ACHN (cell line): ENCODE measurements at regions not wholly inside any gene's neighbourhood (a gene's known extent, or its start where the extent isn't known, plus 50 kb on each side); places are given as distances from the start of the nearest gene placed in this dataset.

Experiments
- DNase-seq: peaks from one replicate; pipeline ENCODE4 v3.0.0-alpha.2; 2015
- in situ Hi-C: cut with HindIII; loops from 2 replicates; pipeline ENCODE4 v1.10.0; 2017; ENCODE audit warnings: low sequenced_read_pairs, low pct_ligation_motif_present, low pct_unique_long_range_greater_than_20kb

GRCh38 chr1:94329276-94329675, 88.9 kb upstream of the ABCD3 start:
- in situ Hi-C loops: no loop called here
- DNase-seq: no peak

- DNase-seq: peak; percentile 69
- in situ Hi-C loops: no loop called here
Observed at GRCh38 chr1:94327001-94327690, 89.8 kb upstream of the ARHGAP29 start.

GRCh38 chr1:94326329-94326728, 88.9 kb upstream of the ARHGAP29 start:
- in situ Hi-C loops: no loop called here
- DNase-seq: no peak

GRCh38 chr1:94325377-94326302, 88.3 kb upstream of the ARHGAP29 start:
- DNase-seq: peak; percentile 89
- in situ Hi-C loops: no loop called here

DNA sequence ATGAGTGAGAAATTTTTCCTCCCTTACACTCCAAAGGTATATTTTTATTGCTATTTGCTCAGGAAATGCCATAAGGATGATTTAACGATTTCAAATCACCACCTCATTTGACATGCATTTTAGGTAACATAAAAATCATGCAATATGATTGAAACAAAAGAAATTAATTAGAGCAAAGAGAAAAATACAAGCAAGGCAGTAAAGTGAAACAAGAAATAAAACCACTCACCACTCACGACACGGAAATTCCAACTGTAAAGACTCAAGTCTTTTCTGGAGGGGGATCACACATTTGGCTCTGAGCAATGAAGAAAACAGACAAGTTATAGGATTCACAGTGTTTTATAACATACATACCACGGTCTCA, 86.8 kb upstream of the ARHGAP29 start:
- DNase-seq: peak; percentile 35

DNA sequence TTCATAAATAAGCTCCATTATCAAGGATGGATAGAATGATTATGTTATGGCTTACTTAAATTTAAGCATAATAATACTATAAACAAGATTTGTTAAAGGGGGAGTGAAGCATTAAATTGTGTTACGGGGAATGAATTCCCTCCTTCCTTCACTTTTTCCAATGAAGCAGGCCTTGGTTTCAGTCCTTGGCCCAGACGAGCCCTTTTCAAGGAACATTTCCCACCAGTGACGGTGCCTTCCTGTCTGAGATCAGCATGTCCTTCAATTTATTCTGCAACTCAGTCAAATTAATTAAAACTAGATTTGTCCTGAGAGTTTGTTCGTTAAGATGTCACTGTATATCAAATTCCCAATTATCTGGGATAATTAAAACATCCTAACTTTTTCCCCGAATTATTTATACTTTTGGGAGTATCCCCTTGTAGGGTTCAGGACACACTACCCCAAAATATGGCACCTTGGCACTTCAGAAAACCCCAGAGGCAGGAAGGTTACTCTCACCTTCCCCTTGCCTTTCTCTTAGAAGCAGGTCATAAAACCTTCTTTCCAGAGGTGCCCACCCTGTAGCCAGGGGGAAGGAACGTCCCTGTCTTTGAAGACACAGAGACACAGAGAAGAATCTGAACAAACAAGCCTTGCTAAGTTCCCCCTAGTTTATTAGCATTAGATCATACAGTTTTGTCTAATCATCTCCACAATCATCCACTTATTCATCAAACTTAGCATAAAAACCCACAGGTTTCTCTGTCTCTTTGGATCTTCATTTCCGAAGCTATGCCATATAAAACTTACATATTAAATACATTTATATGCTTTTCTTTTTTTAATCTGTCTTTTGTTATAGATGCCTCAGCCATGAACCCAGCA, 86.2 kb upstream of the ARHGAP29 start:
- no peak for DNase-seq
- in situ Hi-C loops: no loop called here

More for the DNA sequence above, 86.8 kb upstream of the ARHGAP29 start:
- in situ Hi-C loops: no loop called here

DNA sequence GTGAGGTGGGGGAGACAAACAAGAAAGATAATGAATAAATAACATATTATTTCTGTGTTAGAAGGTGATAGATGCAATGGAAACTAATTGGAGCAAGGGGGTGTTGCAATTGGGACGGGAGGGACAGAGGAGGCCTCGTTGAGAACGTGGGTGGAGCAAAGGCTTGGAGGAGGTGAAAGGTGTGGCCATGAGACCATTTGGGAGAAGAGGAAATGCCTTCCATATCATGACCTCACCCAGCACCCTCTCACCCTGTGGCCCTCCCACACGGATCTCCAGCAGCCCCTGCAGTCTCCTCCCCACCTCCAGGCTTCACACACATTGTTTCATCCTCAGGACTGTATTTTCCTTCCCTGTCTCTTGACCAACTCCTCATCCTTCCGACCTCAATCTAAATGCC, 85.3 kb upstream of the ARHGAP29 start:
- DNase-seq: peak; percentile 88
- in situ Hi-C loops: no loop called here

DNA sequence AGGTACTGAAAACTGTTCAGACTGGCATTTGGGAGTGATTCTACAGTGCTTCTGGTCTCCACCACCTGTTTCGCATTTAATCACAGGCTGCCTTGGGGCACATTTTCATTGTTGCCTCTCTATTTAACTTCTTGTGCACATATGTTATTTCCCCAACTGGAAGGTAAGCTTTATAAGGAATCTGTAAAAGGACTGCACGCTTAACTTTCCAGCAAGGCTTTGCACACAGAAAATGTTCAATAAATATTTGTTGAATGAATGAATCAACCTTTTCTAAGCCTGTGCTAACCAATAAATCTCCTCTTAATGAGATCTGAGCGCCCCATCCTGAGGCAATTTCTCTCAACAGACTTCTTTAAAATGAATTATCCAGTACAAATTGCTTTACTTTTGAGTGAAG, 84.3 kb upstream of the ARHGAP29 start:
- in situ Hi-C loops: no loop called here
- DNase-seq: no peak

GRCh38 chr1:94319319-94320102, 82.1 kb upstream of the ARHGAP29 start:
- in situ Hi-C loops: loop anchor here (10.0 kb wide), 1 partner anchor 75 kb away; no protein-coding TSS in a partner anchor
- DNase-seq: no peak

GRCh38 chr1:94318505-94319030, 81.2 kb upstream of the ARHGAP29 start:
- in situ Hi-C loops: loop anchor here (10.0 kb wide), 1 partner anchor 74 kb away; no protein-coding TSS in a partner anchor
- no peak for DNase-seq

GRCh38 chr1:94317790-94318188, 80.4 kb upstream of the ARHGAP29 start:
- in situ Hi-C loops: loop anchor here (10.0 kb wide), 1 partner anchor 73 kb away; no protein-coding TSS in a partner anchor
- DNase-seq: no peak

DNA sequence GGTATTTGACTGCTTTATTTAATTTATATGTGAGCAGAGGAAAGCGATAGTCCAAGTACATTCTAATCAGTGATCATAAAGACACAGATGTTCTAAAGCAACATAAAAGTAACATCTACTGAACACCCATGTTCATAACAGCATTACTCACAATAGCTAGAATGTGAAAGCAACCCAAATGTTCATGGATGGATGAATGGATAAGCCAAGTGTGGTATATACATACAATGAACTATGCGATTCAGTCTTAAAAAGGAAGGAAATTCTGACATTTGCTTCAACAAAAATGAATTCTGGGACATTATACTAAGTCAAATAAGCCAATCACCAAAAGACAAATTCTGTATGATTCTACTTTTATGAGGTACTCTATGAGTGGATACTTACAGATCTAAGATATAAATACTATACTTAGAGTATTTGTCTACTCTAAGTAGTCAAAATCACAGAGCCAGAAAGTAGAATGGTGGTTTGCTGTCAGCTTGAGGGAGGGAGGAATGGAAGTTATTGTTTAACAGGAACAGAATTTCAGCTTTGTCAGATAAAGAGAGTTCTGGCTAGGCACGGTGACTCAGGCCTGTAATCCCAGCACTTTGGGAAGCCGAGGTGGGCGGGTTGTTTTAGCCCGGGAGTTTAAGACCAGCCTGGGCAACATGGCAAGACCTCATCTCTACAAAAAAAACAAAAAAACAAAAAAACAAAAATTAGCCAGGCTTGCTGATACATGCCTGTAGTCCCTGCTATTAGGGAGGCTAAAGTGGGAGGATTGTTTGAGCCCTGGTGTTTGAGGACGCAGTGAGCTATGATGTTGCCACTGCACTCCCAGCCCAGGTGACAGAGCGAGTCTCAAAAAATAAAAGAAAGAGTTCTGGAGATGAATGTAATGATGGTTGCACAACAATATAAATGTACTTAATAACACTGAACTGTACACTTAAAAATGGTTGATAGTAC, 79.7 kb upstream of the ARHGAP29 start:
- in situ Hi-C loops: loop anchor here (10.0 kb wide), 1 partner anchor 72 kb away; no protein-coding TSS in a partner anchor
- peak; percentile 92 for DNase-seq

DNA sequence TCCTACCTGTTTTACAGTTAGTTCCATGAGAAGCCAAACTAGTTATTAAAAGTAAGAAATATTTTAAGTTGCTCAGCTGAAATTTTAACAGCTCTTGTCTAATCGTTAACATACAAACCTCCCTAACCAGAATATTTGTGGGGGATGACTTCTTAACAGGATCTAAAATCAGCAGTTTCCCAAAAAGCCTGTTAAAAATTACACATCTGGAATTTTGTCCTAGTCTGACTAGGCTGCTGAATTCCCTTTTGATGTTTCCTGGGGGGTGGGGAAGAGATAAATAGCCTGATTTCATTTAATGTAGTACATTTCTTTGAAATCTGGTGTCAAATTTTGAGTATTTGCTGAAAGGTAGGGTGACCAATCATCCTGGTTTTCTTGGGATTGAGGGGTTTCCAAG, 78.8 kb upstream of the ARHGAP29 start:
- DNase-seq: peak; percentile 64
- in situ Hi-C loops: loop anchor here (10.0 kb wide), 1 partner anchor 71 kb away; no protein-coding TSS in a partner anchor

GRCh38 chr1:94315552-94316116, 78.2 kb upstream of the ARHGAP29 start:
- no peak for DNase-seq
- in situ Hi-C loops: loop anchor here (10.0 kb wide), 1 partner anchor 71 kb away; no protein-coding TSS in a partner anchor

- peak; percentile 53 for DNase-seq
- in situ Hi-C loops: loop anchor here (10.0 kb wide), 1 partner anchor 70 kb away; no protein-coding TSS in a partner anchor
Observed at GRCh38 chr1:94314222-94314858, 77.0 kb upstream of the ARHGAP29 start.
